ENCODE measurements at regions not wholly inside any gene's neighbourhood (a gene's known extent, or its start where the extent isn't known, plus 50 kb on each side); places are given as distances from the start of the nearest gene placed in this dataset.

DNA sequence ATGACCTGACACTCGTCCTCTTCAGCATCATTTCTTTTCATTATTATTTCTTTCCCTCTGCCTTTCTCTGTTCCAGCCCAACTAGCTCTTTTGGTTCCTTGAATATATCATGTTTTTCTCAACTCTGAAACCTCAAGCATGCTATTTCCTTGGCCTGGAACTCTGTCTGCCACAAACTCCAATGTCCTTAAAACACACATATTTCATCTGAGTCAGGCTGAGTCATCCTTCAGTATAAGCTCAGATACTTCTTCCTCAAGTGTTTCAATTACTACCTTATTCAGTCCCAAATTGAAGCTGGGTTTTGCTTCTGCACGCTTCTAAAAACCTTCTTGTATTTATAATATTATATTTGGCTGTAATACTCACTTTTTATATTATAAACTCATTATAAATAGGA, 424.2 kb downstream of the PDGFC start:
- no peak for DNase-seq
- ChIA-PET POLR2A (no interaction called here), CTCF (no interaction called here)
- TF ChIP-seq EZH2 (IDR thresholded peaks at IDR 0.05; ENCODE audit: borderline replicate concordance, insufficient read depth, low read depth, low read length, poor library complexity, severe bottlenecking): no peak
- TF ChIP-seq, protein P1, sequence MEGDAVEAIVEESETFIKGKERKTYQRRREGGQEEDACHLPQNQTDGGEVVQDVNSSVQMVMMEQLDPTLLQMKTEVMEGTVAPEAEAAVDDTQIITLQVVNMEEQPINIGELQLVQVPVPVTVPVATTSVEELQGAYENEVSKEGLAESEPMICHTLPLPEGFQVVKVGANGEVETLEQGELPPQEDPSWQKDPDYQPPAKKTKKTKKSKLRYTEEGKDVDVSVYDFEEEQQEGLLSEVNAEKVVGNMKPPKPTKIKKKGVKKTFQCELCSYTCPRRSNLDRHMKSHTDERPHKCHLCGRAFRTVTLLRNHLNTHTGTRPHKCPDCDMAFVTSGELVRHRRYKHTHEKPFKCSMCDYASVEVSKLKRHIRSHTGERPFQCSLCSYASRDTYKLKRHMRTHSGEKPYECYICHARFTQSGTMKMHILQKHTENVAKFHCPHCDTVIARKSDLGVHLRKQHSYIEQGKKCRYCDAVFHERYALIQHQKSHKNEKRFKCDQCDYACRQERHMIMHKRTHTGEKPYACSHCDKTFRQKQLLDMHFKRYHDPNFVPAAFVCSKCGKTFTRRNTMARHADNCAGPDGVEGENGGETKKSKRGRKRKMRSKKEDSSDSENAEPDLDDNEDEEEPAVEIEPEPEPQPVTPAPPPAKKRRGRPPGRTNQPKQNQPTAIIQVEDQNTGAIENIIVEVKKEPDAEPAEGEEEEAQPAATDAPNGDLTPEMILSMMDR (IDR thresholded peaks at IDR 0.05): no peak
- ATAC-seq (ENCODE audit: low read depth): no peak
- H3K27ac Mint-ChIP-seq: no peak overlapping the region
- H2AFZ ChIP-seq (ENCODE audit: insufficient read depth, low read depth, low read length, poor library complexity, severe bottlenecking): no peak overlapping the region
- intact Hi-C loops (cut with micrococcal nuclease): no loop called here
- H4K20me1 ChIP-seq (ENCODE audit: control insufficient read depth, insufficient read depth, low read length, poor library complexity, severe bottlenecking): no peaks in the 10 kb centered on the region
- H3K36me3 ChIP-seq (replicated peaks in 1 of 2; ENCODE audit: control extremely low read depth in 1 of 2, control insufficient read depth in 1 of 2, extremely low read depth in 1 of 2, insufficient read depth in 2 of 2, low read length in 1 of 2): no peaks in the 10 kb centered on the region
- H3K27me3 ChIP-seq (replicated peaks in 1 of 4; ENCODE audit: control extremely low read depth in 1 of 4, control insufficient read depth in 3 of 4, insufficient read depth in 4 of 4, low read length in 3 of 4): no peaks in the 10 kb centered on the region
- WGBS (ENCODE audit: insufficient coverage): 55% methylated on average over 1 of the region's 2 CpGs
- no peaks in the 10 kb centered on the region for H3K27me3 Mint-ChIP-seq
- no peaks in the 10 kb centered on the region for H3K79me2 ChIP-seq (ENCODE audit: control insufficient read depth, insufficient read depth, low read length)
- no peak overlapping the region for H3K27ac ChIP-seq (ENCODE audit: low read length in 2 of 2)
- no peak overlapping the region for H3K4me3 ChIP-seq (ENCODE audit: control extremely low read depth in 1 of 5, extremely low read depth in 1 of 5, insufficient read depth in 1 of 5, low read depth in 2 of 5, low read length in 4 of 5)
- peaks cover 3% of the 10 kb centered on the region for H3K9me3 Mint-ChIP-seq (ENCODE audit: insufficient read depth)
- no peak overlapping the region for H3K4me2 ChIP-seq (replicated peaks; ENCODE audit: low read depth, low read length, poor library complexity, severe bottlenecking)
- H3K9ac ChIP-seq (ENCODE audit: low read length): no peak overlapping the region
- H3K4me3 Mint-ChIP-seq: no peak overlapping the region
- H3K9me3 ChIP-seq (ENCODE audit: control extremely low read depth in 1 of 3, control insufficient read depth in 2 of 3, insufficient read depth in 1 of 3, low read length in 2 of 3): no peaks in the 10 kb centered on the region
- H3K4me1 ChIP-seq (ENCODE audit: control insufficient read depth in 2 of 2, insufficient read depth in 2 of 2, low read length in 2 of 2): no peaks in the 10 kb centered on the region
- no peaks in the 10 kb centered on the region for H3K4me1 Mint-ChIP-seq

DNA sequence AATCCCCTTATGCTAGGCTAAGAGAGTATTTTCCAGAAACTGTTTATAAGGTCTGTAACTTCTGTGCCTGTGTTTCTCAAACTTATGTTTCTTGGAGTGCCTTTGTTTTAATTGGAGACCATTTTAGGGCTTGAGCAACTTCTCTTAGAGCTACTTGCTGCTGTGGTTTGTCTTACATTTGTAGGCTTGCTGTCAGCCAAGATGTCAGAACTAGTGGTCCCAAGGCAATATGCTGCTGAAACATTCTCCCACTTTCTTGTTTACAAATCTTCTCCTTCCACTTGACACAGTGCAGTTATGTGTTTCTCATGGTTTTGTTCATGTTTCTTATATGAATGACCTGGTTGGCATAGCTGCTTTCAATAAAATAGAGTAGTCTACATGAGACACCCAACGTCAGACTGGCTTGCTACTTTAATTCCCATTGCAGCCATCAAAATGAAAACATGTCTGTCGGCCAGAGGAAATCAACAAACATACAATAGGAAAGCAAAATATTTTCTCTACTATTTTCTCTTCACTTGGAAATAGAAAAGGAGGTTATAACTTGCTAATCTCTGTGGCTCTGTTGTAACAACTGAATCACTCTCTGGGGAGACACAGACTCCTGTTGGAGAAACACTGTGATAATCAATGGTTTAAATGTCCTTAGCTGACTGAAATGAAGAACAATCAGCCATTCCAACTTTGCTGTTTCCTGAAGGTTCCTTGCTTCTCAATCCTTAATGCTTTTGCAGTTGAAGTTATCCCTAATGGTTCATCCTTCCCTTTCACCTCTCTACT, 426.4 kb downstream of the PDGFC start:
- Histone ChIP-seq H3K4me3 (ENCODE audit: control extremely low read depth in 1 of 5, extremely low read depth in 1 of 5, insufficient read depth in 1 of 5, low read depth in 2 of 5, low read length in 4 of 5) (no peak overlapping the region), H3K4me1 (ENCODE audit: control insufficient read depth in 2 of 2, insufficient read depth in 2 of 2, low read length in 2 of 2) (no peaks in the 10 kb centered on the region), H3K36me3 (replicated peaks in 1 of 2; ENCODE audit: control extremely low read depth in 1 of 2, control insufficient read depth in 1 of 2, extremely low read depth in 1 of 2, insufficient read depth in 2 of 2, low read length in 1 of 2) (no peaks in the 10 kb centered on the region), H3K79me2 (ENCODE audit: control insufficient read depth, insufficient read depth, low read length) (no peaks in the 10 kb centered on the region), H3K27me3 (replicated peaks in 1 of 4; ENCODE audit: control extremely low read depth in 1 of 4, control insufficient read depth in 3 of 4, insufficient read depth in 4 of 4, low read length in 3 of 4) (no peaks in the 10 kb centered on the region), H3K9me3 (ENCODE audit: control extremely low read depth in 1 of 3, control insufficient read depth in 2 of 3, insufficient read depth in 1 of 3, low read length in 2 of 3) (no peaks in the 10 kb centered on the region), H2AFZ (ENCODE audit: insufficient read depth, low read depth, low read length, poor library complexity, severe bottlenecking) (no peak overlapping the region), H3K9ac (ENCODE audit: low read length) (no peak overlapping the region), H3K27ac (ENCODE audit: low read length in 2 of 2) (no peak overlapping the region), H4K20me1 (ENCODE audit: control insufficient read depth, insufficient read depth, low read length, poor library complexity, severe bottlenecking) (no peaks in the 10 kb centered on the region), H3K4me2 (replicated peaks; ENCODE audit: low read depth, low read length, poor library complexity, severe bottlenecking) (no peak overlapping the region)
- intact Hi-C loops (cut with micrococcal nuclease): no loop called here
- TF ChIP-seq, protein P1 (IDR thresholded peaks at IDR 0.05): no peak
- TF ChIP-seq EZH2 (IDR thresholded peaks at IDR 0.05; ENCODE audit: borderline replicate concordance, insufficient read depth, low read depth, low read length, poor library complexity, severe bottlenecking): no peak
- ChIA-PET CTCF (no interaction called here), POLR2A (no interaction called here)
- Mint-ChIP-seq H3K4me1 (no peaks in the 10 kb centered on the region), H3K4me3 (no peak overlapping the region), H3K27ac (no peak overlapping the region), H3K27me3 (no peaks in the 10 kb centered on the region), H3K9me3 (ENCODE audit: insufficient read depth) (peaks cover 3% of the 10 kb centered on the region)
- DNase-seq (no peak), ATAC-seq (ENCODE audit: low read depth) (no peak)
- no CpG with 5 or more reads among the region's 2 CpGs for WGBS (ENCODE audit: insufficient coverage)

Data from B cell (primary cell).